ENCODE measurements at regions not wholly inside any gene's neighbourhood (a gene's known extent, or its start where the extent isn't known, plus 50 kb on each side); places are given as distances from the start of the nearest gene placed in this dataset.

DNA sequence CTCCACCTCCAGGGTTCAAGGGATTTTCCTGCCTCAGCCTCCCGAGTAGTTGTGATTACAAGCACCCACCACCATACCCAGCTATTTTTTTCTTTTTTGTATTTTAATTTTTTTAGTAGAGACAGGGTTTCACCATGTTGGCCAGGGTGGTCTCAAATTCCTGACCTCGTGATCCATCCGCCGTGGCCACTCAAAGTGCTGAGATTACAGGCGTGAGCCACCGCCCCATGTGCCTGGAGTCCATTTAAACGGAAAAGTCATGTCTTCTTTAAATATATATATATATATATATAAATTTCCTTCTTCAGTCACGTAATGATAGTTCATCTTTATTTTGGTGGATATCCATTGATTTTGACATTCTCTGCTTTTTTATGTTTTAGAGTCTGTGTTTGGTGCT is 264.0 kb upstream of the PITX2 start (continued):
- no peak for TF ChIP-seq SAP30 (IDR thresholded peaks at IDR 0.05; ENCODE audit: insufficient read depth, insufficient replicate concordance, low read length)
- TF ChIP-seq EZH2 (IDR thresholded peaks at IDR 0.05; ENCODE audit: low read depth, low read length, severe bottlenecking), result no peak
- no peak for TF ChIP-seq PHF8 (conservative IDR thresholded peaks at IDR 0.05; ENCODE audit: low read depth, low read length)
- no peak for TF ChIP-seq FOSL1 (IDR thresholded peaks at IDR 0.05; ENCODE audit: insufficient read depth, low read depth, low read length)
